ENCODE measurements at regions not wholly inside any gene's neighbourhood (a gene's known extent, or its start where the extent isn't known, plus 50 kb on each side); places are given as distances from the start of the nearest gene placed in this dataset.

GRCh38 chr6:155995281-155995680 lies 539.6 kb upstream of the NOX3 start:
- TF ChIP-seq, protein P1, sequence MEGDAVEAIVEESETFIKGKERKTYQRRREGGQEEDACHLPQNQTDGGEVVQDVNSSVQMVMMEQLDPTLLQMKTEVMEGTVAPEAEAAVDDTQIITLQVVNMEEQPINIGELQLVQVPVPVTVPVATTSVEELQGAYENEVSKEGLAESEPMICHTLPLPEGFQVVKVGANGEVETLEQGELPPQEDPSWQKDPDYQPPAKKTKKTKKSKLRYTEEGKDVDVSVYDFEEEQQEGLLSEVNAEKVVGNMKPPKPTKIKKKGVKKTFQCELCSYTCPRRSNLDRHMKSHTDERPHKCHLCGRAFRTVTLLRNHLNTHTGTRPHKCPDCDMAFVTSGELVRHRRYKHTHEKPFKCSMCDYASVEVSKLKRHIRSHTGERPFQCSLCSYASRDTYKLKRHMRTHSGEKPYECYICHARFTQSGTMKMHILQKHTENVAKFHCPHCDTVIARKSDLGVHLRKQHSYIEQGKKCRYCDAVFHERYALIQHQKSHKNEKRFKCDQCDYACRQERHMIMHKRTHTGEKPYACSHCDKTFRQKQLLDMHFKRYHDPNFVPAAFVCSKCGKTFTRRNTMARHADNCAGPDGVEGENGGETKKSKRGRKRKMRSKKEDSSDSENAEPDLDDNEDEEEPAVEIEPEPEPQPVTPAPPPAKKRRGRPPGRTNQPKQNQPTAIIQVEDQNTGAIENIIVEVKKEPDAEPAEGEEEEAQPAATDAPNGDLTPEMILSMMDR (IDR thresholded peaks at IDR 0.05), result no peak
- TF ChIP-seq POLR2A (IDR thresholded peaks at IDR 0.05), result no peak
- TF ChIP-seq EP300 (IDR thresholded peaks at IDR 0.05), result no peak
